MM.1S (cell line): ENCODE measurements at regions not wholly inside any gene's neighbourhood (a gene's known extent, or its start where the extent isn't known, plus 50 kb on each side); places are given as distances from the start of the nearest gene placed in this dataset.

ENCODE experiments used
- EZH2 ChIP-seq: fragments of 300-600 bp; sonication (generic); optimal IDR thresholded peaks from 2 replicates; pipeline ENCODE3; 2017; ENCODE audit warnings: low read depth, mild to moderate bottlenecking, antibody characterized with exemption, low read length, mixed read lengths
- EZH2phosphoT487 ChIP-seq: fragments of 300-600 bp; sonication (generic); IDR thresholded peaks from 2 replicates; pipeline ENCODE4 v1.6.1; 2018; ENCODE audit warnings: antibody characterized with exemption, low read length
- TF ChIP-seq, protein P1 (sequence below): fragments of 300-600 bp; sonication (generic); IDR thresholded peaks from 2 replicates; pipeline ENCODE4 v1.5.1; 2016; ENCODE audit warnings: antibody characterized with exemption, low read length, mixed read lengths

- TF ChIP-seq EZH2phosphoT487 = no peak
- TF ChIP-seq EZH2 = no peak
- TF ChIP-seq, protein P1, sequence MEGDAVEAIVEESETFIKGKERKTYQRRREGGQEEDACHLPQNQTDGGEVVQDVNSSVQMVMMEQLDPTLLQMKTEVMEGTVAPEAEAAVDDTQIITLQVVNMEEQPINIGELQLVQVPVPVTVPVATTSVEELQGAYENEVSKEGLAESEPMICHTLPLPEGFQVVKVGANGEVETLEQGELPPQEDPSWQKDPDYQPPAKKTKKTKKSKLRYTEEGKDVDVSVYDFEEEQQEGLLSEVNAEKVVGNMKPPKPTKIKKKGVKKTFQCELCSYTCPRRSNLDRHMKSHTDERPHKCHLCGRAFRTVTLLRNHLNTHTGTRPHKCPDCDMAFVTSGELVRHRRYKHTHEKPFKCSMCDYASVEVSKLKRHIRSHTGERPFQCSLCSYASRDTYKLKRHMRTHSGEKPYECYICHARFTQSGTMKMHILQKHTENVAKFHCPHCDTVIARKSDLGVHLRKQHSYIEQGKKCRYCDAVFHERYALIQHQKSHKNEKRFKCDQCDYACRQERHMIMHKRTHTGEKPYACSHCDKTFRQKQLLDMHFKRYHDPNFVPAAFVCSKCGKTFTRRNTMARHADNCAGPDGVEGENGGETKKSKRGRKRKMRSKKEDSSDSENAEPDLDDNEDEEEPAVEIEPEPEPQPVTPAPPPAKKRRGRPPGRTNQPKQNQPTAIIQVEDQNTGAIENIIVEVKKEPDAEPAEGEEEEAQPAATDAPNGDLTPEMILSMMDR = no peak
Measured at GRCh38 chr3:94307588-94307987, 244.7 kb downstream of the NSUN3 start.
